GM18519 (cell line): ENCODE measurements at regions not wholly inside any gene's neighbourhood (a gene's known extent, or its start where the extent isn't known, plus 50 kb on each side); places are given as distances from the start of the nearest gene placed in this dataset.

Experiments
- ATAC-seq: cut with Tn5 transposase; IDR thresholded peaks from one replicate; pipeline ENCODE4 v1.9.1; 2021; ENCODE audit warnings: mild to moderate bottlenecking, moderate library complexity; ENCODE audit not compliant: unreplicated experiment, low FRiP score

GRCh38 chr6:95240514-95240913, 336.8 kb upstream of the MANEA start:
- ATAC-seq: no peak

DNA sequence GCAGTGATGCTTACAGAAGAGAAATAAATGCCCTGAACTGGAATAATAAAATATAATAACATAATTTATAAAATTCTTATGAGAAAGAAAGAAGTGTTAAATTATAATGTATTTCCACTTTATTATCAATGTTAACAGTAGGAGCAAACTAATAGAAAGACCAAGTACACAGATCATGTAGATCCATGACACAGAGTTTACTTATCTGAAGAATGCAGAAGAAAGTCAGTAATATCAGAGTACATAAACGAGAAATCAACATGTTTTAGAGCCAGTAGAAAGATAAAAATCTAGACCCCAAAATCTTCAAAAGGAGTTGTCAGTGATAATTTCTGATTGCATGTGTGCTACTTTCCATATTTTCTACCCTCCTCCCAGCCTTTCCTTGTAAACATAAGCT, 334.8 kb upstream of the MANEA start:
- no peak for ATAC-seq

- ATAC-seq: no peak
Observed at GRCh38 chr6:95243053-95243452, 334.3 kb upstream of the MANEA start.

DNA sequence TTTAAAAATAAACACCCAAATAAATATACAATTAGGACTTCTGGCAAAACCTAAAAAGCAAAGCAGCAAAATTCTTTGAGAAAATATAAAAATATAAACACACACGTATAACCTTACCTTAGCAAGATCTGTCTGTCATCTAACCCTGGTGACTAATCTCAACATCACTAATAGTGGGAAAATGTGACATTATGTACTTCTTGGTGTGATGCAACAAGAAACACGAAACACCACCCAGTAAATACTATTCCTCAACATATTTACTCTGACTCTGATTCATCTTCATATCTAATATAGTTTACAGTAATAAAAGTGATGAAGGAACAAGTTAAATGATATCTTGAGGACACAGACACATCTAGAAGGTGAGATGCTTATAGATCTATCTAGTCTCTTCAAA, 332.6 kb upstream of the MANEA start:
- no peak for ATAC-seq

- no peak for ATAC-seq
Observed at GRCh38 chr6:95248499-95248898, 328.8 kb upstream of the MANEA start.

GRCh38 chr6:95249175-95249574, 328.2 kb upstream of the MANEA start:
- ATAC-seq: no peak

DNA sequence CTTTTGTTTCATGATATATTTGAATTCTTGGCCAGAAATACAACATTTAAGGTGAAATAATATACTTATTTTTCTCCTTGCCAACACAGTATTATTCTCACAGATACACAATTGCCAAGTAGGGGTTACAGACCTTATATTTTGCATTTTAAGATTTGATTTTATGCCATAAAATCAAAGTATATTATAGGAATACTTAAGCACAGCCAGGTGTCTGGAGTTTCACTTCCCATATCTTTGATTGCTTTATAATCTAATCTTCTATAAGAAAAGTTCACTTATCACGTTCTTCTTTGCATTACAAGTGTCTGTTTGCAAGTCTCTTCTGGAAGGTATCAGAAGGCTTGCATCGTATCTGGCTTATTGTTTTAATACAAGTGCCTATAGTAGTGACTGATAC, 327.7 kb upstream of the MANEA start:
- ATAC-seq: no peak

- no peak for ATAC-seq
Observed at GRCh38 chr6:95263840-95264239, 313.5 kb upstream of the MANEA start.

DNA sequence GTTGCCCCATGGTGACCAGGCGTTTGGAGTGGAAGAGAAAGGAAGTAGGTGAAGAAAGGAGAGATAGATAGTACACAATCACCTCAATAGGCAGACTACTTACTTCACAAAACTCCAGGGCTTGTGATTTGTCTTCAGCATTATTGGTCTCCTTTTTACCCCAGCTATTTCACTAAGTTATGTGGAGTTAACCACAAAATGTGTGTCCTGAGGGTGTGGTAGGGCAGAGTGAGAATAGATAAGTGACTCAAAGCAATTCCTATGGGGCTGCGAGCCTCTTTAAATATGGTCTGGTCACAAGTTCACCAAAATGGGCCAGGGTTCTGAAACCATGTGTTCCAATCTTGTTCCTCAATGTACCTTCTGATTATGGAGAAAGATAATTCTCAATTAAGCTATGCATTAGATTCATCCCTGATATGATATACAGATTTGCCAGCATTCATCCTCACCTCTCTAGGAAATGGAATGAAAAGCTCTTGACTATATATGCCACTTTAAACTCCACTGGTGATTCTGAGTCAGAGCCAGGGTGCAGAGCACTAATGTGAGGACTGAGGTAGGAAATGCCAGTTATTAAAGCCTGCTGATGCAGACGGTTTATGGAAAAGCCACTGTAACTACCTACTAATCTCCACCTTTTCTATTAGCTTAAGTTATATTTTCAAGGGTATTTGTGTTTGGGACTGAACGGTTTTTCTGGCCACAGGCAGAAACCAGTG, 310.6 kb upstream of the MANEA start:
- ATAC-seq: no peak

- ATAC-seq: no peak
Observed at GRCh38 chr6:95274686-95275235, 302.6 kb upstream of the MANEA start.

DNA sequence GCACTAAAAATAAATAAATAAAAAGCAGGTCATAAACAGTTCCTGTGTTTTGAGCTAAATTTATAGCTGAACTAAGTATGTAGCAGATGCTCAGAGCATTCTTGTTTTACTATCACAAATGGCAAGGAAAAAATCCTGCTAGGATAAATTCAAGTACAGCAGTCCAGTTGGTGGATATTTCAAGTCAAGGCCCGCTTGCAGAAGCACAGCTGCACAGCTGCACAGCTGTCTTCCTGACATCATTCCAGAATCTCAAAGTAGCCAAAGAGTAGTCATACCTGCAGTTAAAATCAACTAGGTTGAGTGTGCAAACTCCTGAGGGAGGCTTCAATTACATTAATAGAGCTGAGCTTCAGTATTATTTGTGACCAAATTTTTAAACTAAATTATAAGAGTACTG, 297.7 kb upstream of the MANEA start:
- ATAC-seq: no peak

DNA sequence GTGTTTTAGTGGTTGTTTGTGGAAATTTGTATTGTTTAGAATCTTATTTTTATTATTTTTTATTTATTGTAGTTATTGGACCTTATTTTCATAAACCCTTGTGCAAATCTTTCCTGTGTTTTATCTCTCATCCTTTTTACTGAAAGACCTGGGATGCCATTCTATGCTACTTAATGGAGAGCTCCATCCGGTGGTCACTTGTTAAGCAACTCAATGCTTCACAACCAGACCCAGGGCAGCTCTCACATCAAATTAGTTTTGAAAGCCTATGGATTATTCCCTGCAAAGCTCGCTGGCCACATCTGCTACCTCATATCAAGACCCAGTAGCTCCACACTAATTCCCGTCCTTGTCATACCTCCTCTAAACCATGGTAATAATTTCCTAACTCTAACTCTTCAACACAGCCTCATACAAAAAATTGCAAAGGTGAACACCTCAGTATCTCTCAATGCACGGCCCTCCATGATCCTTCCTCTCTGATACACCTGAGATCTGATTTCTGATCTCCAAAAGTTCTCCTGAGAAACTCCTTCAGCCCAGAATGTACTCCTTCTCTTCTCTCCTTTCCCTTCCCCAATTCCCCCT, 296.6 kb upstream of the MANEA start:
- no peak for ATAC-seq

GRCh38 chr6:95285881-95286280, 291.5 kb upstream of the MANEA start:
- no peak for ATAC-seq

GRCh38 chr6:95286874-95287273, 290.5 kb upstream of the MANEA start:
- no peak for ATAC-seq

DNA sequence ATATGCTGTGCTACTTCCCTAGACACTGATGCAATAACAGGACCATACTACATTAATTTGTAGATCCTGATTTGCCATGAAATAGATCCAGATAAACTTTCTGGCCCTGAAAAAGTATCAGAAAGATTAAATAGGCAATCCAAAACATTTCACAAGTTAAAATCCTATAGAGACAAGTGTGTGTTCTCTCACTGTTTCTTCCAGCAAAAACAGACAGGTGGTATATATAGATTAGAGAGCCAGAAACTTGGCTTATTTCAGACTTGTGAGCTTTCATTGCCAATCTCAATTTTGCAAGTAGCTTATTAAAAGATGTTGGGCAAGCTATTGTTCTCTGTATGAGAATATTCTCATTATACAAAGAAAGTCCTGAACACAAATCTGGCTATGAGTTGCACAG, 289.1 kb upstream of the MANEA start:
- no peak for ATAC-seq

DNA sequence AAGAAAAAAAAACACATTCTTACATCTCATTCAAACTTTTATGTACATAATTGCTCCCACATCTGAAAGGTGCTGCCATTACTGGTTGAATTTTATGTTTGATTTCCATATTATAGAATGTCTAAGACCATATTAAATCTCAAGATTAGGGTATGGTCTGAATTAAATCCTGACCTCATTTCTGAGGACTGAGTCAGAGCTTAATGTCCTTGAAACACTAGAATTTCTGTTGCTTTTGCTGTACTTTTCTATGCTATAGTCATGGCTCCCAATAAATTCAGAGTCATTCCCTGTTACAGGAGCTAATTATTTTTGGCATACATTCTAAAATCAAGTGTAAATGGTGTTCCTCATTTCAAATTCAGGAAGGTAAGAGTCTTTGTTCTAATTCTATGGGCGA, 285.3 kb upstream of the MANEA start:
- no peak for ATAC-seq

DNA sequence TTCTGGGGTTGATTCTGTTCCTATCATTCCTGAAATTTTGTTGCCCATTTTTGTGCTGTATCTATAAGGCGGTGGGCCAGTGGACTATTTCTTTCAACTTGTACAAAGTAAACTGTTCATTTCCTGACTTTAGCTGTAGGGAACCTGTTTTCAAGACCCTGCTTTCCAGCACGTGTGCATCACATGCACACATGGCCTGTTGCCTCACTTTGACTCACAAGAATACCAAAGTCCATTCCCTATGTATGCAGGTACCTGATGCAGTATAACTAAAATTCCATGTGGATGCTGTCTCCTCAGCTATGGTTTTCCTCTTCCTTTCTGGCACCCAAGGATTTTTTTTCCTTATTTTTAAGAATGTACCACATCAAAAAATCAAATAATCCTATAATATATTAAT, 284.1 kb upstream of the MANEA start:
- no peak for ATAC-seq

GRCh38 chr6:95294043-95294442, 283.3 kb upstream of the MANEA start:
- no peak for ATAC-seq

DNA sequence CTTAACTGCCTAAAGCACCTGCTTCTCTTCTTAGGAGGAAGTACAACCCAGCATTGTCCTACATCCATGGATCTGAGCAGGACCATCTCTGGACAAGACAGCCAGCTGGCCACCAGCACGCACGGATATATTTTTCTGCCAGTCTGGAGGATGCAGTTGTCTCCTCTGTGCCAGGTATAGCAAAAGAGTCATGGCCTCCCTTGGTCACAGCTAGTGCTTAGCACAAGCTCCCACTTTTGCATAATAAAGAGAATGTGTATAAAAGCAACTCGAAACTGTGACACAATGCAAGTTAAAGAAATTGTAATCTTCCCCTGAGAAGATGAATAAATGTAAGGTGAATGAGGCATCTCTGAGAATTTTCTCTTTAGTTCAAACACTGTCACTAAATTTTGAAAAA, 267.8 kb upstream of the MANEA start:
- ATAC-seq: no peak

DNA sequence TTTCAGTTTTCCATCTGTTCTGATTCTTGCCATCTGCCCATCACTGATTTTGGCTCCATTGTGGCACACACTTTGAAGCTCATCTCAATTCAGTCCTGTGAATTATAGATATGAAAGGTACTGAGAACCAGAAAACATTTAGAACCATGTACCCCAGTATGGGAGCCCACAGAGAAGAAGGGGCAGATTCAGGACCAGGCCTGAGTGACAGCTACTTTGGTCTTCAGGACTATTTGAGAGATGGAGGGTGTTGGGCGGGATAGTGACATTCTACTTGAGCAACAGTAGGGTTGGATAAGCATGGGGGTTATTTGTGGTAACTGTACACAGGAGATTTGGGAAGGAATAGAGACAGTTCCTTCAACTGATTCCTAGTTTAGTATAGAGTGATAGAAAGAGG, 259.2 kb upstream of the MANEA start:
- ATAC-seq: no peak

- ATAC-seq: no peak
Observed at GRCh38 chr6:95321126-95321525, 256.2 kb upstream of the MANEA start.

DNA sequence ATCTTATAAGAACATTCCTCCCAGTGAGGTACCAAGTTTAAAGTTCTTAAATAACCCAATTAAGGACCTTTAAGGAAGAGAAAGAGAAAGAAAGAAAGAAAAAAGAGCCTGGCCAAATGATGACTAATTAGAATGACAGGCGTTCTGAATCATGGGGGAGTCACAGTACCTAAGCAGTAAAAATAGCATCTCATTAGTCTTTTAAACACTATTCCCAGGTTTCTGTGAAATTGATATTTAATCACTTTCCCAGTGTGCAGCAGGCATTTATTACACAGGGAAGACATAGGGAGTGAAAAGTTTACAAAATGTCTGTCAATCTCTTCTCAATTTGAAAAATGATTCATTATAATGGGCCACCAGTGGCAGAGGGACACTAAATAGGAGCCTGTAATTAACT, 251.4 kb upstream of the MANEA start:
- no peak for ATAC-seq
